ENCODE measurements at regions not wholly inside any gene's neighbourhood (a gene's known extent, or its start where the extent isn't known, plus 50 kb on each side); places are given as distances from the start of the nearest gene placed in this dataset.

- no peak overlapping the region for H3K9ac ChIP-seq (replicated peaks in 1 of 4; ENCODE audit: extremely low read depth in 1 of 4, low read depth in 3 of 4, low read length in 3 of 4)
- no peak overlapping the region for H2BK5ac ChIP-seq (ENCODE audit: low read depth, low read length)
- no peaks in the 10 kb centered on the region for H3K23me2 ChIP-seq (ENCODE audit: low read depth, low read length)
- H3K23ac ChIP-seq (ENCODE audit: insufficient read length): no peak overlapping the region
- no peak overlapping the region for H3K56ac ChIP-seq (replicated peaks; ENCODE audit: insufficient read length, low read depth, low read length)
- H3K27me3 ChIP-seq (replicated peaks in 1 of 4; ENCODE audit: control insufficient read depth in 3 of 4, extremely low read depth in 1 of 4, insufficient read depth in 3 of 4, low read length in 3 of 4): no peaks in the 10 kb centered on the region
- H3K79me2 ChIP-seq (ENCODE audit: control insufficient read depth in 1 of 2, insufficient read depth in 2 of 2, low read length in 2 of 2): no peaks in the 10 kb centered on the region
- no peak overlapping the region for H2BK15ac ChIP-seq (ENCODE audit: low read length)
- POLR2A ChIA-PET (ENCODE audit: partially characterized antibody): no interaction called here
- CTCF ChIA-PET (ENCODE audit: partially characterized antibody): no interaction called here
- H3K4me1 ChIP-seq (replicated peaks in 1 of 4; ENCODE audit: control insufficient read depth in 3 of 4, insufficient read depth in 4 of 4, low read length in 3 of 4): no peaks in the 10 kb centered on the region
- no peaks in the 10 kb centered on the region for H4K20me1 ChIP-seq (replicated peaks in 1 of 2; ENCODE audit: control insufficient read depth in 1 of 2, insufficient read depth in 2 of 2, low read length in 2 of 2)
- no peak overlapping the region for H3K4me2 ChIP-seq (ENCODE audit: insufficient read depth in 1 of 2, low read depth in 2 of 2, low read length in 2 of 2)
- no peak overlapping the region for H3K27ac ChIP-seq (ENCODE audit: low read depth, low read length)
- no peak for FAIRE-seq
- no peaks in the 10 kb centered on the region for H3K79me1 ChIP-seq (ENCODE audit: low read depth, low read length)
- H3K14ac ChIP-seq (ENCODE audit: insufficient read length): no peak overlapping the region
- no peak overlapping the region for H3K4ac ChIP-seq (replicated peaks; ENCODE audit: insufficient read length, low read depth, low read length)
- H2BK12ac ChIP-seq (ENCODE audit: low read depth, low read length): no peak overlapping the region
- no peak overlapping the region for H2BK20ac ChIP-seq (ENCODE audit: low read length)
- no peak for DNase-seq (ENCODE audit: low read depth in 1 of 2, low spot score in 2 of 2)
- no peak overlapping the region for H4K91ac ChIP-seq (replicated peaks; ENCODE audit: insufficient read length, low read length)
- WGBS, 2 experiments (ENCODE audit: extremely low coverage in 1 of 2, insufficient coverage in 1 of 2, insufficient read length in 1 of 2, insufficient replicate concordance in 2 of 2, low coverage in 1 of 2, low lambda C conversion rate in 2 of 2, missing lambda C conversion rate in 1 of 2): 82% methylated on average over 6 of the region's 6 CpGs; no CpG with 5 or more reads in 1 of the 2 experiments
- H4K8ac ChIP-seq (ENCODE audit: extremely low read depth, insufficient read depth, low read length): no peak overlapping the region
- no peak overlapping the region for H4K5ac ChIP-seq (ENCODE audit: insufficient read length, low read depth, low read length)
- no peak overlapping the region for H3K18ac ChIP-seq (ENCODE audit: extremely low read depth, low read length)
- no peak overlapping the region for H3K4me3 ChIP-seq (ENCODE audit: extremely low read depth in 1 of 4, insufficient read depth in 2 of 4, low read depth in 3 of 4, low read length in 4 of 4)
- no peaks in the 10 kb centered on the region for H3K36me3 ChIP-seq (ENCODE audit: control insufficient read depth in 2 of 4, insufficient read depth in 4 of 4, low read length in 3 of 4)
- no peak overlapping the region for H2AK5ac ChIP-seq (ENCODE audit: low read depth, low read length)
- no peaks in the 10 kb centered on the region for H3K9me3 ChIP-seq (ENCODE audit: insufficient read depth in 2 of 2, low read depth in 1 of 2, low read length in 1 of 2)
- H2AFZ ChIP-seq (ENCODE audit: low read length): no peak overlapping the region
- H2BK120ac ChIP-seq (replicated peaks; ENCODE audit: low read depth, low read length): no peak overlapping the region
Measured at GRCh38 chr13:74227476-74228158, 93.4 kb upstream of the KLF12 start.
